Aorta (tissue), 5 donors: ENCODE measurements at regions not wholly inside any gene's neighbourhood (a gene's known extent, or its start where the extent isn't known, plus 50 kb on each side); places are given as distances from the start of the nearest gene placed in this dataset.

Experiments used
- ATAC-seq: fragments of 200-7000 bp; cut with Tn5 transposase; one replicate; pipeline ENCODE4 v1.9.1; 2022; ENCODE audit warnings: moderate library complexity; ENCODE audit not compliant: low FRiP score
- DNase-seq, 2 donors: peaks; one replicate each; pipeline ENCODE4 v3.0.0-alpha.2; 2020
- H3K27ac ChIP-seq, 2 donors: one replicate each; pipeline ENCODE4 v1.5.1; 2013; ENCODE audit warnings: low read length in 2 of 2, mild to moderate bottlenecking in 2 of 2, moderate library complexity in 2 of 2, control low read depth in 1 of 2, inconsistent platforms in 1 of 2, low read depth in 1 of 2
- H3K27me3 ChIP-seq, 2 donors: one replicate each; pipeline ENCODE4 v1.6.1; 2013; ENCODE audit warnings: control low read depth in 1 of 2, low read length in 1 of 2, mild to moderate bottlenecking in 1 of 2, moderate library complexity in 1 of 2; ENCODE audit not compliant: insufficient read depth in 2 of 2, control insufficient read depth in 1 of 2
- H3K36me3 ChIP-seq, 2 donors: one replicate each; pipeline ENCODE4 v1.6.1; 2013; ENCODE audit warnings: control low read depth in 1 of 2, low read length in 1 of 2, mild to moderate bottlenecking in 1 of 2; ENCODE audit not compliant: insufficient read depth in 2 of 2, control insufficient read depth in 1 of 2
- H3K4me1 ChIP-seq, 2 donors: one replicate each; pipeline ENCODE4 v1.6.1; 2013; ENCODE audit warnings: low read length in 2 of 2, control low read depth in 1 of 2, mild to moderate bottlenecking in 1 of 2, moderate library complexity in 1 of 2; ENCODE audit not compliant: insufficient read depth in 2 of 2, control insufficient read depth in 1 of 2
- H3K4me3 ChIP-seq, 2 donors: one replicate each; pipeline ENCODE4 v1.5.1; 2013; ENCODE audit warnings: low read length in 2 of 2, control low read depth in 1 of 2, mild to moderate bottlenecking in 1 of 2
- H3K9me3 ChIP-seq: one replicate; pipeline ENCODE4 v1.6.1; 2013; ENCODE audit warnings: mild to moderate bottlenecking, low read length; ENCODE audit not compliant: control insufficient read depth
- WGBS, 2 donors: extraction: QIAGEN DNeasy Blood & Tissue Kit; methylation state at CpG; one replicate each; pipeline ENCODE4 v1.1.7; 2013; 5-methylcytosine and 5-hydroxymethylcytosine counted together
- intact Hi-C, 2 donors: fragments of 100-400 bp; cut with DNase I; formaldehyde crosslinking; loops; one replicate each; pipeline versions ENCODE4 v1.14.2 to v1.15.0; 2022
- donor health status: healthy with polysubstance abuse.
- donor health status: Bipolar disorder and iron deficiency.
- donor health status: DM: no; HTN: no; CAD: no.
- donor health status: DM: no; HTN: no; CAD: no.
- donor health status: DM: yes; HTN: yes; CAD: no.

- Histone ChIP-seq H3K36me3 (no peaks in the 10 kb centered on the region), H3K4me3 (no peak overlapping the region), H3K9me3 (no peaks in the 10 kb centered on the region), H3K27me3 (no peaks in the 10 kb centered on the region), H3K4me1 (peaks cover 3 to 5% of the 10 kb centered on the region in 2 donors), H3K27ac (no peak overlapping the region)
- intact Hi-C loops: no loop called here
- no peak for DNase-seq
- no peak for ATAC-seq
- WGBS, 2 donors: 96 to 99% methylated on average over 2 of the region's 2 CpGs
Measured at GRCh38 chr2:126599062-126599461, 56.9 kb upstream of the GYPC start.

GRCh38 chr2:126600742-126601141 is 55.2 kb upstream of the GYPC start:
- DNase-seq: no peak
- no peaks in the 10 kb centered on the region for H3K36me3 ChIP-seq

GRCh38 chr2:126602334-126602733 is 53.6 kb upstream of the GYPC start:
- 18 to 23% methylated on average over 2 of the region's 2 CpGs for WGBS, 2 donors
- Histone ChIP-seq H3K36me3 (no peaks in the 10 kb centered on the region), H3K27ac (no peak overlapping the region), H3K27me3 (no peaks in the 10 kb centered on the region), H3K4me1 (peaks cover 3 to 5% of the 10 kb centered on the region in 2 donors), H3K4me3 (no peak overlapping the region), H3K9me3 (no peaks in the 10 kb centered on the region)
- ATAC-seq: no peak
- DNase-seq: no peak
- intact Hi-C loops: no loop called here

More at GRCh38 chr2:126600742-126601141, 55.2 kb upstream of the GYPC start:
- Histone ChIP-seq H3K4me3 (no peak overlapping the region), H3K27me3 (no peaks in the 10 kb centered on the region), H3K9me3 (no peaks in the 10 kb centered on the region), H3K4me1 (peaks cover 3 to 5% of the 10 kb centered on the region in 2 donors), H3K27ac (no peak overlapping the region)
- intact Hi-C loops: no loop called here
- WGBS, 2 donors: 40 to 43% methylated on average over 3 of the region's 3 CpGs
- ATAC-seq: no peak
